ENCODE measurements at regions not wholly inside any gene's neighbourhood (a gene's known extent, or its start where the extent isn't known, plus 50 kb on each side); places are given as distances from the start of the nearest gene placed in this dataset.

DNA sequence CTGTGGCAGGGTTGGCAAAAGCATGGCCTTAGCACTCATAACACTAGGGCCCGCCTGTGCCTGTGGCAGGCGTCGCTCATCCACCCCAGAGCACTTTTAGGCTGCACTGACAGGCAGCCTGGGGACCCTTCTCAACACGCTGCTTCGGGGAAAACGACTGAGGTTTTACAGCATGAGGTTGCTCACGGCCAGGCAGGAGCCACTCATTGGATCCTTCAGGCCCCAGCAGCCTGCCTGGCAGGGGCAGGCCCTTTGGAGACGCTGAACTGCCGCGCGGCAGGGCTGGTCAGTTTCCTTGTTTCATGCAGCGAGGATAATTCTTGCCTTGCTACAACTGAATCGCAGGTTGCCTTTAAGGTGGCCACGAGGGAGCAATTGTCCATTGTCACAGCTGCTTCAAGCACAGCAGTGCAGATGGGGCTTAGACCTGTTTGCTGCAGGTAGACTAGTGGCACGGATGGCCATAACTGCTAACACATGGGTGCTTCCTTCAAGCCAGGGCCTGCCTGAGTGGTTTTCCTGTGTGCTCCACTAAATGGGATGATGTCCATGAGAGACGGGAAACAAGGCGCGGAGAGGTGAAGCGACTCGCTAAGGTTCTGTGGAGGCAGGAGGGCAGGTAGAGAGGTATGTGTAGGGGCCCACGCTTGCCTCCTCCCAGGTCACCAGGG lies 49.9 kb upstream of the HS6ST1 start:
- TF ChIP-seq, protein P1, sequence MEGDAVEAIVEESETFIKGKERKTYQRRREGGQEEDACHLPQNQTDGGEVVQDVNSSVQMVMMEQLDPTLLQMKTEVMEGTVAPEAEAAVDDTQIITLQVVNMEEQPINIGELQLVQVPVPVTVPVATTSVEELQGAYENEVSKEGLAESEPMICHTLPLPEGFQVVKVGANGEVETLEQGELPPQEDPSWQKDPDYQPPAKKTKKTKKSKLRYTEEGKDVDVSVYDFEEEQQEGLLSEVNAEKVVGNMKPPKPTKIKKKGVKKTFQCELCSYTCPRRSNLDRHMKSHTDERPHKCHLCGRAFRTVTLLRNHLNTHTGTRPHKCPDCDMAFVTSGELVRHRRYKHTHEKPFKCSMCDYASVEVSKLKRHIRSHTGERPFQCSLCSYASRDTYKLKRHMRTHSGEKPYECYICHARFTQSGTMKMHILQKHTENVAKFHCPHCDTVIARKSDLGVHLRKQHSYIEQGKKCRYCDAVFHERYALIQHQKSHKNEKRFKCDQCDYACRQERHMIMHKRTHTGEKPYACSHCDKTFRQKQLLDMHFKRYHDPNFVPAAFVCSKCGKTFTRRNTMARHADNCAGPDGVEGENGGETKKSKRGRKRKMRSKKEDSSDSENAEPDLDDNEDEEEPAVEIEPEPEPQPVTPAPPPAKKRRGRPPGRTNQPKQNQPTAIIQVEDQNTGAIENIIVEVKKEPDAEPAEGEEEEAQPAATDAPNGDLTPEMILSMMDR (IDR thresholded peaks at IDR 0.05; ENCODE audit: insufficient read depth, low read length, poor library complexity, severe bottlenecking), result no peak
- TF ChIP-seq EZH2phosphoT487 (conservative IDR thresholded peaks at IDR 0.05; ENCODE audit: low read length), result no peak
